Nephron progenitor cell (in vitro differentiated cells): ENCODE measurements at regions not wholly inside any gene's neighbourhood (a gene's known extent, or its start where the extent isn't known, plus 50 kb on each side); places are given as distances from the start of the nearest gene placed in this dataset.
A peak's percentile ranks its signal among the peaks of the same experiment; 100 is the strongest.

Experiments used
- DNase-seq: peaks from one replicate; pipeline ENCODE4 v3.0.0; 2021
- H3K27ac Mint-ChIP-seq: 2 replicates; pipeline ENCODE4 v1.8.0; 2021; ENCODE audit warnings: mild to moderate bottlenecking, moderate library complexity, mixed read lengths
- H3K27me3 Mint-ChIP-seq: 2 replicates; pipeline ENCODE4 v1.8.0; 2021; ENCODE audit warnings: mild to moderate bottlenecking, low read depth, mixed read lengths; ENCODE audit not compliant: poor library complexity
- H3K36me3 Mint-ChIP-seq: 2 replicates; pipeline ENCODE4 v1.8.0; 2021; ENCODE audit warnings: low read depth, mixed read lengths
- H3K4me1 Mint-ChIP-seq: 2 replicates; pipeline ENCODE4 v1.8.0; 2021; ENCODE audit warnings: mixed read lengths
- H3K4me3 Mint-ChIP-seq: 2 replicates; pipeline ENCODE4 v1.8.0; 2021; ENCODE audit warnings: mild to moderate bottlenecking, moderate library complexity, mixed read lengths
- H3K9me3 Mint-ChIP-seq: 2 replicates; pipeline ENCODE4 v1.8.0; 2021; ENCODE audit warnings: mild to moderate bottlenecking, moderate library complexity, mixed read lengths
- CTCF ChIP-seq: fragments of 200-600 bp; sonication (generic); IDR thresholded peaks from 2 replicates; pipeline ENCODE4 v1.5.0; 2021; ENCODE audit warnings: antibody characterized with exemption

- peaks cover 5% of the 10 kb centered on the region for H3K27me3 Mint-ChIP-seq
- peaks cover 30% of the 10 kb centered on the region for H3K9me3 Mint-ChIP-seq
- H3K4me3 Mint-ChIP-seq, result no peak overlapping the region
- H3K27ac Mint-ChIP-seq, result no peak overlapping the region
- H3K36me3 Mint-ChIP-seq, result peaks cover 9% of the 10 kb centered on the region
- no peak for TF ChIP-seq CTCF
- peaks cover 13% of the 10 kb centered on the region for H3K4me1 Mint-ChIP-seq
- DNase-seq, result no peak
Measured at GRCh38 chr2:38480617-38481016, 103.5 kb upstream of the ATL2 start.

- H3K27ac Mint-ChIP-seq, result no peak overlapping the region
- no peaks in the 10 kb centered on the region for H3K4me1 Mint-ChIP-seq
- no peak overlapping the region for H3K4me3 Mint-ChIP-seq
- no peak for DNase-seq
- H3K36me3 Mint-ChIP-seq, result peaks cover 9% of the 10 kb centered on the region
- H3K9me3 Mint-ChIP-seq, result peaks cover 27% of the 10 kb centered on the region
- peaks cover 21% of the 10 kb centered on the region for H3K27me3 Mint-ChIP-seq
- no peak for TF ChIP-seq CTCF
Measured at GRCh38 chr2:38477006-38477405, 99.9 kb upstream of the ATL2 start.

GRCh38 chr2:38475567-38475881, 98.5 kb upstream of the ATL2 start:
- no peak for TF ChIP-seq CTCF
- Mint-ChIP-seq H3K4me1 (no peaks in the 10 kb centered on the region), H3K27ac (peak overlapping the region; percentile 16), H3K27me3 (peaks cover 17% of the 10 kb centered on the region), H3K4me3 (no peak overlapping the region), H3K9me3 (peaks cover 13% of the 10 kb centered on the region), H3K36me3 (peaks cover 2% of the 10 kb centered on the region)
- no peak for DNase-seq

GRCh38 chr2:38474715-38475566, 97.9 kb upstream of the ATL2 start:
- Mint-ChIP-seq H3K9me3 (peaks cover 7% of the 10 kb centered on the region), H3K4me3 (no peak overlapping the region), H3K27me3 (peaks cover 20% of the 10 kb centered on the region), H3K36me3 (no peaks in the 10 kb centered on the region), H3K27ac (peak overlapping the region; percentile 16), H3K4me1 (no peaks in the 10 kb centered on the region)
- DNase-seq, result no peak
- no peak for TF ChIP-seq CTCF

GRCh38 chr2:38474021-38474456, 97.0 kb upstream of the ATL2 start:
- H3K4me1 Mint-ChIP-seq, result peaks cover under 1% of the 10 kb centered on the region

More at GRCh38 chr2:38474021-38474456, 97.0 kb upstream of the ATL2 start:
- peaks cover 20% of the 10 kb centered on the region for H3K27me3 Mint-ChIP-seq
- no peak for TF ChIP-seq CTCF
- no peak overlapping the region for H3K4me3 Mint-ChIP-seq
- no peaks in the 10 kb centered on the region for H3K36me3 Mint-ChIP-seq
- peaks cover 2% of the 10 kb centered on the region for H3K9me3 Mint-ChIP-seq
- no peak overlapping the region for H3K27ac Mint-ChIP-seq
- no peak for DNase-seq
